ENCODE measurements at regions not wholly inside any gene's neighbourhood (a gene's known extent, or its start where the extent isn't known, plus 50 kb on each side); places are given as distances from the start of the nearest gene placed in this dataset.

DNA sequence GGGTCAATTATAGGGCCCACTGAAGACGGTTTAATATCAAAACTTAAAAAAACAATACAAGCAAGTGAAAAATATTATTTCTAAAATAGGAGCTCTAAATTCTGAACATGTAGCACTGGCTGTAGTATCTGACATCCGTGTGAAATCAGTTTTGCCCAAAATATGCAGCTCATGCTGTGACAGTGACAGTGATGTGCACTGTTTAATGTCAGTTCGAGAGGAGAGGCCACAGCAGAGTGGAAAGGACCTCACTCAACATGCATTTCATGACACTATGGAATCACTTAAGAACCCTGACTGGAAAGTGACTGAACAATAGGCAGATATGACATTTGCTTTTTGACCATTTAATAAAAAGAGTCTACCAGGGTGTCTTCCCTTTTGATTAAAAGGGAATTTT lies 397.0 kb downstream of the FRK start:
- TF ChIP-seq CTCF (IDR thresholded peaks at IDR 0.05; ENCODE audit: low read depth, low read length, poor library complexity, severe bottlenecking) (no peak), EZH2phosphoT487 (IDR thresholded peaks at IDR 0.05; ENCODE audit: borderline replicate concordance, low read length) (no peak)
